Urinary bladder (tissue), 3 donors: ENCODE measurements at regions not wholly inside any gene's neighbourhood (a gene's known extent, or its start where the extent isn't known, plus 50 kb on each side); places are given as distances from the start of the nearest gene placed in this dataset.

Experiments used
- DNase-seq: peaks from one replicate; pipeline ENCODE4 v3.0.0-alpha.2; 2015; ENCODE audit errors: extremely low spot score
- H3K27ac ChIP-seq: one replicate; pipeline ENCODE4 v1.5.1; 2013; ENCODE audit warnings: low read depth, mild to moderate bottlenecking, moderate library complexity
- H3K36me3 ChIP-seq: one replicate; pipeline ENCODE4 v1.6.1; 2013; ENCODE audit warnings: mild to moderate bottlenecking, moderate library complexity; ENCODE audit not compliant: insufficient read depth
- H3K4me1 ChIP-seq: one replicate; pipeline ENCODE4 v1.6.1; 2013; ENCODE audit warnings: mild to moderate bottlenecking, moderate library complexity; ENCODE audit not compliant: insufficient read depth
- H3K4me3 ChIP-seq: one replicate; pipeline ENCODE4 v1.5.1; 2013; ENCODE audit warnings: low read depth, low read length
- WGBS: extraction: QIAGEN DNeasy Blood & Tissue Kit; methylation state at CpG from one replicate; pipeline ENCODE4 v1.1.7; 2013; 5-methylcytosine and 5-hydroxymethylcytosine counted together
- donor health status: healthy with polysubstance abuse.
- donor health status: healthy.

DNA sequence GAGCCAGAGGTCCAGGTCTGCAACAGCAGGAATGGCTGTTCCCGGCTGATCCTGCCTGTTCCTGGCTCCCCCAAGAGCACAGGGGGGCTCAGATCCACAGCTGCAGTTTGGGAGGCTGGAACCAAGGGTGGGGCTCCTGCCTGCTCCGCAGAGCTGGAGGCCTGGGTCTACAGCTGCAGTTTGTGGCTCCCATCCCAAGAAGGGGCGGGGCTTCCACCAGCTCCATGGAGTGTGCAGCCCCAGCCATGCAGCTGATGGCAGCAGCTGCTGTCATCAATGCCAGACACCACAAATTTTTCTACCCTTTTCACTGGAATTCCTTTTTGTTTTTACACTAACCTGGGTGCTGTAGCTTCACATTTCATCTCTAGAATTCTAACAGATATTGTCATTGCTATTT is 135.4 kb upstream of the KIF2B start:
- H3K36me3 ChIP-seq = no peaks in the 10 kb centered on the region
- H3K4me1 ChIP-seq = no peaks in the 10 kb centered on the region
- WGBS = 70% methylated on average over 3 of the region's 3 CpGs
- no peak overlapping the region for H3K4me3 ChIP-seq
- DNase-seq = no peak
- no peak overlapping the region for H3K27ac ChIP-seq

DNA sequence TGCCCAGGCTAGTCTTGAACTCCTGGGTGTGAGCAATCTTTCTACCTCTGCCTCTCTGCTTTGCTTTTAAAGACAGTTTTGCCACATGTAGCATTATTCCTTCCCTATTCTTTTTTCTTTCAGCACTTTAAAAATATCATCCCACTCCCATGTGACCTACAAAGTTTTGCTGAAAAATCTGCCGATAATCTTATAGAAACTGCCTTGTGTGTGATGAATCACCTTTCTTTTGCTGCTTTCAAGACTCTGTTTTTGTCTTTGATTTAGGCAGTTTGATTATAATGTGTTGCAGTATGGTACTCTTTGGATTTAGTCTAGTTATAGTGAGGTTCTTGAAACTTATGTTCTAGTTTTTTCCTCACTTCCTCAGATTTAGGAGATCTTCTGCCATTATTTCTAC is 142.0 kb upstream of the KIF2B start:
- no peaks in the 10 kb centered on the region for H3K36me3 ChIP-seq
- H3K27ac ChIP-seq = no peak overlapping the region
- WGBS = 93% methylated on average over 1 of the region's 1 CpG
- no peak for DNase-seq
- no peaks in the 10 kb centered on the region for H3K4me1 ChIP-seq
- no peak overlapping the region for H3K4me3 ChIP-seq

DNA sequence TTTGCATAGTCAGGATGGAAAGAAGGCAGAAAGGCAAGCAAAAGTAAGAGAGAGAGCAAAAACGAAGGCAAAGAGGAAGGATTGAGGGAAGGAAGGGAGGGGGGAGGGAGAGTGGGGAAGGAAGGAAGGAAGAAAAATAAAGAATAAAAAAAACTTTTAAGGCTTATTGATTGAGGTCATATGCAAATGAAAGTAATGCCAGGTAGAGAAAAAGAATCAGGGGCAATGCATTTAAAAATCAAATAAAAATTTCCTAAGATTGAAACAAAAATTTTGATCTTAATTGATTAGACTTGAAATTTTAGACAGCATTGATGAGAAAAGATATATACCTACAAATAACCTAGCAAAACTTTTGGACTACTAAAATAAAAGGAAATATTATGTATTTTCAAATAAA is 153.9 kb upstream of the KIF2B start:
- 69% methylated on average over 1 of the region's 1 CpG for WGBS
- no peaks in the 10 kb centered on the region for H3K36me3 ChIP-seq

DNA sequence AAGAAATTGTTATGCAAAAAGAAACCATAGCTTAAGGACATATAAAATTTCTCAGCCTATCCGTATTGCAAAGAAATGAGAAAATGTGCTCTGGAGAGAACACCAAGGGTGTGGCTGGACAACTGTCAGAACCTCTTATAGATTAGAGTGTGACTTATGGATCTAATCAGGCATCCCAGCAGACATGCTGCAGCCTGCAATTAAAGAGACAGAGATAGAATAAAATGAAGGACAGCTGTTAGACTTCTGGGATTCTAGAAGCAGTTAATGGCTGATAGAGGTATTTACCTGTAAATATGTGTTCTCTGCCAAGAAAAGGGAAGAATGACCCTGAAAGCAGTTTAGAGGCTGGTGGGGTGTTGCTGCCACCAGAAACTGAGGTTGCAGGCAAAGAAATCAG is 160.1 kb upstream of the KIF2B start:
- Histone ChIP-seq H3K4me3 (no peak overlapping the region), H3K4me1 (no peaks in the 10 kb centered on the region), H3K36me3 (no peaks in the 10 kb centered on the region), H3K27ac (no peak overlapping the region)
- no peak for DNase-seq
- WGBS = 68% methylated on average over 1 of the region's 1 CpG

More for the DNA sequence above, 153.9 kb upstream of the KIF2B start:
- H3K4me3 ChIP-seq = no peak overlapping the region
- H3K27ac ChIP-seq = no peak overlapping the region
- H3K4me1 ChIP-seq = no peaks in the 10 kb centered on the region
- DNase-seq = no peak

DNA sequence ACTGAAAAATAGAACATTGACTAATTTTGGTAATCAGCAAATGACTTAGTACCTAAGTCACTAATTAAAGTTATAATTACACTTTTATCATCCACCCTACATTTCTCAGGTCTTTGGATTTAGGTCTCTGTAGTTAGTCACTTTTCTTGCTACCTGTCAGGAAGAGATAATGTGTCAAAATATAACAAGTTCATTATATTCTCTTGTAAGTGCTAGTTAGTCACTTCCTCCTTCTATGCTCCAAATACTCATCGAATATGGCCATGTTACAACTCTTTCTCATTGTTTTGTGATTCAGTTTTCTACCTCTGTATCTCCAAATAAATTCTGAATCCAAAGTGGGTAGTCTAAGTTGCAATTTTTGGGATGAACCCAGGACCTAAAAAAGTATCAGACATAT is 163.5 kb upstream of the KIF2B start:
- DNase-seq = no peak
- no peak overlapping the region for H3K4me3 ChIP-seq
- WGBS = 92% methylated on average over 1 of the region's 1 CpG
- H3K4me1 ChIP-seq = no peaks in the 10 kb centered on the region
- H3K36me3 ChIP-seq = no peaks in the 10 kb centered on the region
- no peak overlapping the region for H3K27ac ChIP-seq

DNA sequence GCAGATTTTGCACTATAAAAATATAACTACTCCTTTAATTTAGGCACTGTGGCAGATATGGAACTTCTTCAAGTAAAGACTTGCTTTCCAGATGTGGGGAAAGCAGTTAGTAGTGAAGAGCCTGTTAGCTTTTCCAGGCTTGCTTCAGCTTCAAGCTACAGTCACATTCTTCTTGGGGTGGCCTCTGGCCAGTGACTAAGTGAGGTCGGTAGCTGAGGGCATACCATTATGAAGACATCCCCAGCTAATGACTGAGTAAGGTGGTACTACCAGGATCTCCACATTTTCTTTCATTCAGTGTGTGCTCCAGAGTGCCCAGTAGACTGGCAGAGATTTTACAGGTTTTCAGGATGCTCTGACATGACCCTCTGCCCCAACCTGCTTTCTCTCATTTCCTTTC is 167.1 kb upstream of the KIF2B start:
- 61% methylated on average over 1 of the region's 1 CpG for WGBS
- DNase-seq = no peak
- Histone ChIP-seq H3K4me1 (no peaks in the 10 kb centered on the region), H3K36me3 (no peaks in the 10 kb centered on the region), H3K27ac (no peak overlapping the region), H3K4me3 (no peak overlapping the region)

DNA sequence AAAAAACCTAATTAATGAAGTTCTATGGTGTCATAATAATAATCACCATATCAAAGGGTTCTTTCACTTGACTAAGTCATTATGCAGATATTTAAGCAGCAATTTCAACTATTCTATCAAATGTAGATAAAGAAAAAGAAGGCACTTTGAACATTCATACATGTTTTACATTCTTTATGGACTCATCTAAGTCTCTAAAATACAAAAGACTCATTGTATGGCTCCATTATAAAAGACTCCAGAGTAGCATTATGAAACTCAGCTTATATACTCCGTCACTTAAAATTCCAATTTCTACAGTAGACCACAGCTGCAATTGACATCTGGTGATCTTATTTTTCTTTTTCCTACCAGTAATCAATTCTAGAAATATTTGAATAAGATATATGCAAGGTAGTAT is 173.5 kb upstream of the KIF2B start:
- Histone ChIP-seq H3K36me3 (no peaks in the 10 kb centered on the region), H3K27ac (no peak overlapping the region), H3K4me3 (no peak overlapping the region), H3K4me1 (no peaks in the 10 kb centered on the region)
- 84% methylated on average over 1 of the region's 1 CpG for WGBS
- no peak for DNase-seq

DNA sequence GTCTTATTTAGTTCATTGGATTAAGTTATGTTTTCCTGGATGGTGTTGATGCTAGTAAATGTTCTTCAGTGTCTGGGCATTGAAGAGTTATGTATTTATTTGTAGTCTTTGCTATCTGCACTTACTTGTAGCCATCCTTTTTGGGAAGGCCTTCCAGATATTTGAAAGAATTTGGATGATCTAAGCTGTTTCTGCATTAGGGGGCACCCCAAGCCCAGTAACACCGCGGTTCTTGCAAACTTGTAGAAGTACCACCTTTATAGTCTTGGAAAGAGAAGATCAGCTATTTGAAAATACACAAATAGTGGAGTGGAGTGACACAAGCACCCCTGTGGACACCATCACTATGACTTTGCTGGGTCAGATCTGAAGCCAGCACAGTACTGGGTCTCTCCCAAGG is 175.9 kb upstream of the KIF2B start:
- Histone ChIP-seq H3K4me3 (no peak overlapping the region), H3K36me3 (no peaks in the 10 kb centered on the region), H3K4me1 (no peaks in the 10 kb centered on the region), H3K27ac (no peak overlapping the region)
- no peak for DNase-seq
- WGBS = 97% methylated on average over 2 of the region's 2 CpGs

DNA sequence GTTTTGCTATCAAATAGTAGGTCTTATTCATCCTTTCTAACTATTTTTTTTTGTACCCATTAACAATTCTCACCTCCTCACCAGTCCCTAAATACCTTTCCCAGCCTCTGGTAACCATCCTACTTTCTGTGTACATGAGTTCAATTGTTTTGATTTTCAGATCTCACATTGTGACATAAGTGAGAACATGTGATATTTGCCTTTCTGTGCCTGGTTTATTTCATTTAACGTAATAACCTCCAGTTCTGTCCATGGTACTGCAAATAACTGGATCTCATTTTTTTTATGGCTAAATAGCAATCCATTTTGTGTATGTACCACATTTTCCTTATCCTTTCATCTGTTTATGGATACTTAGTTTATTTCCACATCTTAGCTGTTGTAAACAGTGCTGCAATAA is 181.9 kb upstream of the KIF2B start:
- DNase-seq = no peak
- WGBS = 68% methylated on average over 1 of the region's 1 CpG
- Histone ChIP-seq H3K4me3 (no peak overlapping the region), H3K4me1 (no peaks in the 10 kb centered on the region), H3K36me3 (no peaks in the 10 kb centered on the region), H3K27ac (no peak overlapping the region)

DNA sequence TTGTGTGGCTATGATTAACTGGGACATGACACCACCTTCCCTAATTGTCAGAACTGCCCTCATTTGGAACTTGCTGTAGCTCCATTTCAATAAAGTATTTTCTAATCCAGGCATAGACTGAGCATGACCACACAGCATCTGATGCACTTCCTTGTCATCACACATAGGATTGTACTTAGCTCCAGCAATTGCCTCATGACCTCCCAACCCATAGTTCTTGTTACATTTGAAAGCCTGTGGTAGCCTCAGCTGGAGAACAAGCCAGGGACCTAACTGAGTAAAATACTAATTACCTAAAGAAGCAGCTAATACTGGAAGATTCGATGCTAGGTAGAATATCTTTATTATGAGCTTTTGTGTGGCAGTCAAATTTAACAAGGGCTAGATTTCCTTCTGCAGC is 187.3 kb upstream of the KIF2B start:
- Histone ChIP-seq H3K27ac (no peak overlapping the region), H3K4me3 (no peak overlapping the region), H3K4me1 (no peaks in the 10 kb centered on the region), H3K36me3 (no peaks in the 10 kb centered on the region)
- WGBS = 73% methylated on average over 1 of the region's 1 CpG
- no peak for DNase-seq

DNA sequence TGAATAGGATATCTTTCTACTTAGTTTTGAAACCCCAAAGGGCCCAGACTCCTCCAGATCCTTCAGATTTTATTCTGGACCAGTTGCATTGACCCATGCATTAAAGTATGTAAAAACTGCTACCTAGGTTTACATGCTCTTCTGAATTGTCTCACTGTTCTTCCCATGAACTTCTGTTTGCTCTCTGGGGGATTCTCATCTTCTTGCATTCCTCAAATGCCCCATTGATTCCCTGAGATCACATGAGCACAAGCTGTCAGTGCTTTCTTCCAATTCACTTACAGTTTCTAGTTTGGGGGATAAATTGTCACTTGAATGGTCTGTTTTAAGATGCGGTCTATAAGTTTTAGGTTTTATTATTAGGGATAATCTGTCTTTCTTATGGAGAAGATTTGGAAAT is 188.9 kb upstream of the KIF2B start:
- 96% methylated on average over 1 of the region's 1 CpG for WGBS
- Histone ChIP-seq H3K27ac (no peak overlapping the region), H3K4me3 (no peak overlapping the region), H3K36me3 (no peaks in the 10 kb centered on the region), H3K4me1 (no peaks in the 10 kb centered on the region)
- no peak for DNase-seq

DNA sequence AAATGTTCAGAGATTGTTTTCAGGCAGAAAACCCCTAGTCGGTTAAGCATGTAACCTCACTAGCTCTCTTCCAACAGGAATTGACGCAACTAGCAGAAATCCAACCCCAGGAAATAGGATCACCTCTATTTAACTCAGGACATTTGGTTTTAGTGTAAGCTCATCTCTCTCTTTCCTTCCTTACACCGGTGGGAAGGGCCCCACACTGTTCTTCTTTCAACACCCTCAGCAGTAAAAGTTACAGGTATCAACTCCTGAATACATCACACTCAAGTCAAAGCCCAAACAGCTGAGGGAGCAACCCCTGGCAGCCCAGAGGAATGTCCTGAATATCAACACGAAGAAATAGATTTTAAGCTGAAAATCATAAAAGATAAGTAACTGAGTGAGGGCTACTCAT is 191.2 kb upstream of the KIF2B start:
- no peak for DNase-seq
- Histone ChIP-seq H3K4me3 (no peak overlapping the region), H3K36me3 (no peaks in the 10 kb centered on the region), H3K4me1 (no peaks in the 10 kb centered on the region), H3K27ac (no peak overlapping the region)
- 55% methylated on average over 4 of the region's 4 CpGs for WGBS

DNA sequence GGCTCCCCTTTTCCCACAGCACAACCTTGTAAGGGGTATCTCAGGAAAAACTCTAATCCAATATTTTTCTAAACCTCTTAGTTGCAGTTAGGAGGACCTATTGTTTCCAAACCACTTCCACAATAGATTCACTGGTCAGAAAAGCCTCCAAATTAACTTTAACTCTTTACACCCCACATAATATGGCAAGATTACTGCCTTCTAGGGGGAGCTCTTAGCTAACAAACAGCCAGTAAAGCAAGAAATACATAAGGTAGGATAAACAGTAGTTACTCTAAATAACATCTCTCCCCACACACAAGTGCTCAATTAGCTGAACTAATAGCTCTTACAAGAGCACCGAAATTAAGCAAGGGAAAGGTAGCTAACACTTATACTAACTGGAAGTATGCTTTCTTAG is 192.1 kb upstream of the KIF2B start:
- Histone ChIP-seq H3K36me3 (no peaks in the 10 kb centered on the region), H3K27ac (no peak overlapping the region), H3K4me1 (no peaks in the 10 kb centered on the region), H3K4me3 (no peak overlapping the region)
- WGBS = 85% methylated on average over 1 of the region's 1 CpG
- DNase-seq = no peak

DNA sequence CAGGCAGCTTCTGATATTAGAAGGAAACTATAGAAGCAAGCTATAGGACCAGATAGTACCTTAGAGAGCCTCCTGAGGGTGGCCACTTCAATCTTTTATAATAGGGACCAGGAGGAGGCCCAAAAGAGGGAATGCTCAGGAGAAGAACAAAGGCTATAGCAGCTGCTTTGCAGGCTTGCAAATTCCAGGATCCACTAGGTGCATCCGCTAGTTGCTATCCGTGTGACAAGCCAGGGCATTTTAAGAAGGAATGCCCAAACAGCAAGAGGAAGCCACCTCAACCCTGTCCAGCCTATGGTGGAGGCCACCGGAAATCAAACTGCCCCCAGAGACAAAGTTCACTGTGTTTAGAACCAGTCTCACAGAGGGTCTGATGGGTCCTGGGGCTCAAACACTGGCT is 192.6 kb upstream of the KIF2B start:
- 88% methylated on average over 3 of the region's 3 CpGs for WGBS
- no peak overlapping the region for H3K27ac ChIP-seq
- no peak for DNase-seq
- no peak overlapping the region for H3K4me3 ChIP-seq
- H3K4me1 ChIP-seq = no peaks in the 10 kb centered on the region
- H3K36me3 ChIP-seq = no peaks in the 10 kb centered on the region

DNA sequence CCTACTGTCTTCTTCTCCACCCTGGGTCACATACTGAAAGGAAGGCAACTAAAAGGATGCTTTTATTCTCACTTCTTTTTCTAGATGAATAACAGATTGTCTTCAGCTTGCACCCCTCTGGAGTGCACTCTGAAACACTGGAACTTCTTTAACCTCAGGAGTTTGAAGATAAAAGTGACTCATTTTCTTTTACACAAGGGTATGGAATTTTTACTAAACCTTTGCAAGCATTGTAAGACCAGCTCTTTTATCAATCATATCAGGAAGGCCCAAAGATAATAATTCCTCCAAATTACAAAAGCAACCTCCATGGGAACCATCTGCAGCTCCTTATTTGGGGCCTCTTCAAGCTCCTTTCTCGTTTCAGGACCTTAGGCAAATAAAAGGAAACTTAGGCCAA is 193.5 kb upstream of the KIF2B start:
- Histone ChIP-seq H3K36me3 (no peaks in the 10 kb centered on the region), H3K4me1 (no peaks in the 10 kb centered on the region), H3K27ac (no peak overlapping the region), H3K4me3 (no peak overlapping the region)
- WGBS = 63% methylated on average over 1 of the region's 1 CpG
- DNase-seq = no peak
